Activated T-cell treated with anti-CD3 and anti-CD28 coated beads, Interleukin-2, amount 50 U/mL, for 72 hours (primary cell): ENCODE measurements at regions not wholly inside any gene's neighbourhood (a gene's known extent, or its start where the extent isn't known, plus 50 kb on each side); places are given as distances from the start of the nearest gene placed in this dataset.

Source experiments
- ATAC-seq, 2 donors: fragments of 150-1000 bp; cut with Tn5 transposase; replicated peaks in 1 of 2; 2 replicates each; pipeline ENCODE4 v1.10.0; 2021; ENCODE audit warnings: moderate library complexity in 2 of 2, mild to moderate bottlenecking in 1 of 2
- DNase-seq, 2 donors: peaks; one replicate each; pipeline ENCODE4 v3.0.0; 2021 to 2022; ENCODE audit warnings: mixed read lengths in 1 of 2
- H3K27ac Mint-ChIP-seq: one replicate; pipeline ENCODE4 v1.8.0; 2022; ENCODE audit warnings: mild to moderate bottlenecking, moderate library complexity, mixed read lengths
- H3K27me3 Mint-ChIP-seq: one replicate; pipeline ENCODE4 v1.8.0; 2022; ENCODE audit warnings: low read depth, mixed read lengths
- H3K36me3 Mint-ChIP-seq, 2 donors: one replicate each; pipeline ENCODE4 v1.8.0; 2022; ENCODE audit warnings: mixed read lengths in 2 of 2, mild to moderate bottlenecking in 1 of 2; ENCODE audit not compliant: insufficient read depth in 2 of 2
- H3K4me1 Mint-ChIP-seq: one replicate; pipeline ENCODE4 v1.8.0; 2022; ENCODE audit warnings: low read depth, mixed read lengths
- H3K4me3 Mint-ChIP-seq, 2 donors: one replicate each; pipeline ENCODE4 v1.8.0; 2022; ENCODE audit warnings: mild to moderate bottlenecking in 2 of 2, mixed read lengths in 2 of 2, moderate library complexity in 2 of 2
- H3K9me3 Mint-ChIP-seq, 2 donors: one replicate each; pipeline ENCODE4 v1.8.0; 2022; ENCODE audit warnings: mixed read lengths in 2 of 2

- H3K27ac Mint-ChIP-seq, result no peak overlapping the region
- DNase-seq, result no peak
- no peaks in the 10 kb centered on the region for H3K4me1 Mint-ChIP-seq
- H3K27me3 Mint-ChIP-seq, result peaks cover 6% of the 10 kb centered on the region
- no peak for ATAC-seq
- H3K36me3 Mint-ChIP-seq, result peaks cover 0 to 2% of the 10 kb centered on the region in 2 donors
- H3K4me3 Mint-ChIP-seq, result no peak overlapping the region
- peaks cover 1 to 3% of the 10 kb centered on the region in 2 donors for H3K9me3 Mint-ChIP-seq
Observed at GRCh38 chr5:58197875-58198274, 262.0 kb downstream of the PLK2 start.

- Mint-ChIP-seq H3K36me3 (peaks cover 0 to 2% of the 10 kb centered on the region in 2 donors), H3K4me3 (no peak overlapping the region), H3K9me3 (peaks cover 1 to 3% of the 10 kb centered on the region in 2 donors), H3K27ac (no peak overlapping the region), H3K4me1 (no peaks in the 10 kb centered on the region), H3K27me3 (peaks cover 10% of the 10 kb centered on the region)
- no peak for ATAC-seq
- DNase-seq, result no peak
Observed at GRCh38 chr5:58191443-58191842, 268.4 kb downstream of the PLK2 start.

GRCh38 chr5:58188262-58188651 is 271.6 kb downstream of the PLK2 start:
- DNase-seq (no peak), ATAC-seq (no peak)
- no peaks in the 10 kb centered on the region for H3K9me3 Mint-ChIP-seq
- no peaks in the 10 kb centered on the region for H3K4me1 Mint-ChIP-seq
- no peaks in the 10 kb centered on the region for H3K36me3 Mint-ChIP-seq
- H3K27ac Mint-ChIP-seq, result no peak overlapping the region
- H3K4me3 Mint-ChIP-seq, result no peak overlapping the region
- H3K27me3 Mint-ChIP-seq, result peaks cover 10% of the 10 kb centered on the region

GRCh38 chr5:58187432-58188261 is 272.2 kb downstream of the PLK2 start:
- DNase-seq, result no peak
- H3K27ac Mint-ChIP-seq, result no peak overlapping the region

GRCh38 chr5:58185801-58186200 is 274.1 kb downstream of the PLK2 start:
- H3K36me3 Mint-ChIP-seq, result no peaks in the 10 kb centered on the region
- no peak overlapping the region for H3K4me3 Mint-ChIP-seq
- no peaks in the 10 kb centered on the region for H3K9me3 Mint-ChIP-seq
- DNase-seq, result no peak
- no peak for ATAC-seq
- peaks cover 6% of the 10 kb centered on the region for H3K27me3 Mint-ChIP-seq
- no peaks in the 10 kb centered on the region for H3K4me1 Mint-ChIP-seq
- no peak overlapping the region for H3K27ac Mint-ChIP-seq

More at GRCh38 chr5:58187432-58188261, 272.2 kb downstream of the PLK2 start:
- no peaks in the 10 kb centered on the region for H3K4me1 Mint-ChIP-seq
- no peak overlapping the region for H3K4me3 Mint-ChIP-seq
- no peaks in the 10 kb centered on the region for H3K36me3 Mint-ChIP-seq
- no peaks in the 10 kb centered on the region for H3K9me3 Mint-ChIP-seq
- no peak for ATAC-seq
- peaks cover 10% of the 10 kb centered on the region for H3K27me3 Mint-ChIP-seq

GRCh38 chr5:58185397-58185796 is 274.5 kb downstream of the PLK2 start:
- H3K27ac Mint-ChIP-seq, result no peak overlapping the region
- H3K4me1 Mint-ChIP-seq, result no peaks in the 10 kb centered on the region
- no peak for ATAC-seq
- no peaks in the 10 kb centered on the region for H3K36me3 Mint-ChIP-seq
- DNase-seq, result no peak
- no peak overlapping the region for H3K4me3 Mint-ChIP-seq
- peaks cover 2% of the 10 kb centered on the region for H3K27me3 Mint-ChIP-seq
- no peaks in the 10 kb centered on the region for H3K9me3 Mint-ChIP-seq

GRCh38 chr5:58184910-58185309 is 275.0 kb downstream of the PLK2 start:
- H3K9me3 Mint-ChIP-seq, result no peaks in the 10 kb centered on the region
- H3K4me1 Mint-ChIP-seq, result no peaks in the 10 kb centered on the region
- no peaks in the 10 kb centered on the region for H3K36me3 Mint-ChIP-seq
- no peak for ATAC-seq
- no peak for DNase-seq
- no peaks in the 10 kb centered on the region for H3K27me3 Mint-ChIP-seq
- no peak overlapping the region for H3K27ac Mint-ChIP-seq
- H3K4me3 Mint-ChIP-seq, result no peak overlapping the region

GRCh38 chr5:58183786-58184085 is 276.1 kb downstream of the PLK2 start:
- DNase-seq, result no peak
- H3K9me3 Mint-ChIP-seq, result no peaks in the 10 kb centered on the region
- no peak overlapping the region for H3K4me3 Mint-ChIP-seq
- H3K36me3 Mint-ChIP-seq, result no peaks in the 10 kb centered on the region
- H3K27ac Mint-ChIP-seq, result no peak overlapping the region
- H3K4me1 Mint-ChIP-seq, result no peaks in the 10 kb centered on the region
- no peaks in the 10 kb centered on the region for H3K27me3 Mint-ChIP-seq
- no peak for ATAC-seq

- no peak for DNase-seq
- no peaks in the 10 kb centered on the region for H3K36me3 Mint-ChIP-seq
- H3K27ac Mint-ChIP-seq, result no peak overlapping the region
- ATAC-seq, result no peak
- H3K9me3 Mint-ChIP-seq, result no peaks in the 10 kb centered on the region
- H3K4me1 Mint-ChIP-seq, result no peaks in the 10 kb centered on the region
- no peak overlapping the region for H3K4me3 Mint-ChIP-seq
- H3K27me3 Mint-ChIP-seq, result no peaks in the 10 kb centered on the region
Observed at GRCh38 chr5:58183078-58183785, 276.7 kb downstream of the PLK2 start.

- DNase-seq (no peak), ATAC-seq (no peak)
- Mint-ChIP-seq H3K4me3 (no peak overlapping the region), H3K27ac (no peak overlapping the region), H3K9me3 (no peaks in the 10 kb centered on the region), H3K36me3 (no peaks in the 10 kb centered on the region), H3K4me1 (no peaks in the 10 kb centered on the region), H3K27me3 (no peaks in the 10 kb centered on the region)
Observed at GRCh38 chr5:58182287-58182841, 277.5 kb downstream of the PLK2 start.

- Mint-ChIP-seq H3K27me3 (no peaks in the 10 kb centered on the region), H3K4me3 (no peak overlapping the region), H3K4me1 (no peaks in the 10 kb centered on the region), H3K9me3 (no peaks in the 10 kb centered on the region), H3K27ac (no peak overlapping the region), H3K36me3 (no peaks in the 10 kb centered on the region)
- DNase-seq (no peak), ATAC-seq (no peak)
Observed at GRCh38 chr5:58181578-58182286, 278.2 kb downstream of the PLK2 start.

- DNase-seq (no peak), ATAC-seq (no peak)
- Mint-ChIP-seq H3K36me3 (no peaks in the 10 kb centered on the region), H3K4me1 (no peaks in the 10 kb centered on the region), H3K27me3 (peaks cover 6% of the 10 kb centered on the region), H3K27ac (no peak overlapping the region), H3K9me3 (no peaks in the 10 kb centered on the region), H3K4me3 (no peak overlapping the region)
Observed at GRCh38 chr5:58172946-58173345, 286.9 kb downstream of the PLK2 start.

GRCh38 chr5:58165152-58165551 is 294.7 kb downstream of the PLK2 start:
- Mint-ChIP-seq H3K27ac (no peak overlapping the region), H3K4me3 (no peak overlapping the region), H3K4me1 (no peaks in the 10 kb centered on the region), H3K36me3 (no peaks in the 10 kb centered on the region), H3K9me3 (peaks cover 0 to 2% of the 10 kb centered on the region in 2 donors), H3K27me3 (peaks cover 6% of the 10 kb centered on the region)
- ATAC-seq (no peak), DNase-seq (no peak)
